ENCODE measurements at regions not wholly inside any gene's neighbourhood (a gene's known extent, or its start where the extent isn't known, plus 50 kb on each side); places are given as distances from the start of the nearest gene placed in this dataset.
"Not testable (repeated sequence)": the region's sequence is repeated elsewhere in the genome, so short reads cannot be mapped to it uniquely, and the experiment has no call there.

DNA sequence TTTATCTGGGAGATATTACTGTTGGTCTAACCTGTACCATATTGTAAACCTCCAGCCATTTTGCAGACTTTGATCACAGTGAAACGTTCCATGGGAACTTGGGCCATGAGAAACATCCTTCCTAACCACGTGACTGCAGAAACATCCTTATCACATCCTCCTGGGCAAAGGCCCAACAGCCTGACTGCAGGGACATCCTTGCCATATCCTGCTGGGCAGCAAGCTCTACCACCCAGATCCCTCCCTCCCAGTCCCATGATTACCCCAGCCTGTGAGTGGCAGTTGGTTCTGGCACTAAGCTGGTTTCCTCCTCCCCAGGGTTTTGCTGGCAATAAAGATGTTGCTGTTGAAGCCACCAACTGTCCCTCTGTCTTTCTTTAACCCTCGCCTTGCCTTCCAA lies 201.2 kb downstream of the POTEC start:
- DNase-seq (ENCODE audit: low read depth in 2 of 2, low spot score in 1 of 2) = not testable (repeated sequence)

DNA sequence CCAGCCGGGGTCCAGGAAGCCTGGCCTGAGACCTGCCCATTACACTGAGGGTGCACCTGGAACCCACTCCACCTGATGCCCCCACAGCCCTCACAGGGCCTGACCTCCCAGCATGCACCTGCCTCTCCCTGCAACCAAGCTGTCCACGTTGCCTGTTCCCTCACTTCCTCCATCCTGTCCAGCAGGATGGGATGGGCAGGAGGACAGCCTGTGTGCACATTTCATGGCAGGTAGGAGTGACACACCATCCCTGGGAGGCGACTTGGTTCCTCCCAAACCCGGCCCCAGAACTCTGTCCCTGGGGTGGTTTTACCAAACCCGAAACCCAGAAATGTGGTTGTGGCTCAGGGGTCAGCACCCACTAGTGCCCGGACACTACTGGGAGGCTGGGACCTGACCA lies 203.8 kb upstream of the ZNF519 start:
- not testable (repeated sequence) for DNase-seq (ENCODE audit: low read depth in 2 of 2, low spot score in 1 of 2)

GRCh38 chr18:14321217-14321616 lies 189.0 kb upstream of the ZNF519 start:
- not testable (repeated sequence) for DNase-seq (ENCODE audit: low read depth in 2 of 2, low spot score in 1 of 2)

GRCh38 chr18:14301255-14301654 lies 169.0 kb upstream of the ZNF519 start:
- not testable (repeated sequence) for DNase-seq (ENCODE audit: low read depth in 2 of 2, low spot score in 1 of 2)

DNA sequence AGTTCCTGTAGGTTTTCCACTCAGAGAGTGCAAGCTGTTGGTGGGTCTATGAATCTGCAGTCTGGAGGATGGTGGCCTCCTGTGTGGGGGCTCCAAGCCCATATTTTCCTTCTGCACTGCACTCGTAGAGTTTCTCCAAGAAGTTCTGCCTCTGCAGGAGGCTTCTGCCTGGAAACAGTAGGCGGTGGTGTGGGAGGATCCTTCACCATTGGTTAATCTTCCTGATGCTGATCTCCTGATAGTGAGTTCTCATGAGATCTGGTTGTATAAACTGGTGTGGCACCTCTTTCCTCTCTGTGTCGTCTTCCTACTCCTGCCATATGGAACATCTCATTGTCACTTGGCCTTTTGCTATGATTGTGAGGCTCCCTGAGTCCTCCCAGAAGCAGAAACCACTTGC lies 162.8 kb upstream of the ZNF519 start:
- not testable (repeated sequence) for DNase-seq (ENCODE audit: low read depth in 2 of 2, low spot score in 1 of 2)

- DNase-seq (ENCODE audit: low read depth in 2 of 2, low spot score in 1 of 2) = no peak
Measured at GRCh38 chr18:14285053-14285452, 152.8 kb upstream of the ZNF519 start.

GRCh38 chr18:14275391-14275790 lies 143.2 kb upstream of the ZNF519 start:
- DNase-seq (ENCODE audit: low read depth in 2 of 2, low spot score in 1 of 2) = not testable (repeated sequence)

DNA sequence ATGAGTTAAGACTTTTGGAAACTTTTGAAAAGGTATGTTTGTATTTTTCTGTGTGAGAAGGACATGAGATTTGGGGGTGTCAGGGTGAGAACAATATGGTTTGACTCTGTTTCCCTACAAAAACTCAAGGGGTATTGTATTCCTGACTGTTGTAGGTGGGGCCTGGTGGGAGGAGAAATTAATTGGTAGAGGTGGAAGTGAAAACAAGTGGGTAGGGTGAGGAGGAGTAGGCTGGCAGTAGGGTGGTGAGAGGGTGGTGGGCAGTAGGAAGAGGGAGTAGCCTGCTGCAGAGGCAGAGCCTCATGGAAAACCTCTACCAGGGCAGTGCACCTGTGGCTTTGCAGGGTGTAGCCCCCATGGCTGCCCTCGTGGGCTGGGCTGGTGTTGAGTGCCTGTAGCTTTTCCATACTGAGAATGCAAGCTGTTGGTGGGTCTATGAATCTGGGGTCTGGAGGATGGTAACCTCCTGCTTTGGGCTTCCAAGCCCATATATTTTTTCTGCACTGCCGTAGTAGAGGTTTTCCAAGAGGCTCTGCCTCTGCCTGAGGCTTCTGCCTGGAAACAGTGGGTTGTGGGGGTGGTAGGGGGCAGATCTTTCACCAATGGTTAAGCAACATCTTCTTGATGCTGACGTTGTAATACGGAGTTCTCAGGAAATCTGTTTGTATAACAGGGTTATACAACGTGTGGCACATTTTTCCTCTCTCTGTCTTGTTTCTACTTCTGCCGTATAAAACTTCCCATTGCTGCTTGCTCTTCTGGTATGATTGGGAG lies 133.6 kb upstream of the ZNF519 start:
- not testable (repeated sequence) for DNase-seq (ENCODE audit: low read depth in 2 of 2, low spot score in 1 of 2)

DNA sequence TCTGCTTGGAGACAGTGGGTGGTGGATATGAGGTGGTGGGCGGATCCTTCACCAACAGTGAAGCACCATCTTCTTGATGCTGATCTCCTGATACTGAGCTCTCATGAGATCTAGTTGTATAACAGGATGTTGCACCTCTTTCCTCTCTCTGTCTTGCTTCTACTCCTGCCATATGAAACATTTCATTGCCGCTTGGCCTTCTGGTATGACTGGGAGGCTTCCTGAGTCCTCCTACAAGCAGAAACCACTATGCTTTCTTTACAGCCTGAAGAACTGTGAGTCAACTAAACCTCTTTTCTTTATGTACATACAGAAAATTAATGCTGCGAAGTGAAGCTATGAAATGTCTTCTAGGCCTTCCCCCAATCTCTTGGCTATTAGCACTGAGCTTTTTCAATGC lies 130.6 kb upstream of the ZNF519 start:
- DNase-seq (ENCODE audit: low read depth in 2 of 2, low spot score in 1 of 2) = not testable (repeated sequence)

DNA sequence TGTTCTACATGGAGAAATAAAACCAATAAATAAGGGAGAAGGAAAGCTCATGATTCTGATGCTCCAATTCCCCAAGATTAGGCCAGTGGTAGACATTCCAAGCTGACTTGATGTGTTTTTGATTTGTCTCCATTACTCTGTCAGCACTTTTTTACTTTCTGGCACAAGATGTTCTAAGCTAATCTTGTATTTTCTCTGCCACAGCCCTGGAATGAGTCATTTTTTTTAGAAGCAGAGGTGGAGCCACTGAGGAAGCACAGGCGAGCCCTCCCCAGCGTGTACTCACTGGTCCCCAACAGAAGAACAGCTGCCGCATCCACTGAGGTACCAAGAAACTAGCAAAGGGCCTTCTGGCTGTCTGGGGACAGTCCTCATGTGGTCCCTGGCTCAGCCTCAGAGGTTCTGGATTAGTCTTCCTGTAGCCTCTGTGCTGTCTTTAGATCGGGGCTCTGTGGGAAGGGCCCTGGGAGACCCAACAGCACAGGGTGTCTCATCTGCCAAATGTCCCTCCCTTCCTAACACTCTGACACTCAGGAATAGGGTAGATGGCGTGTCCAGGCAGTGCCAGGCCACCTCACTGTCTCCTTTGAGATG lies 117.9 kb upstream of the ZNF519 start:
- not testable (repeated sequence) for DNase-seq (ENCODE audit: low read depth in 2 of 2, low spot score in 1 of 2)

- DNase-seq (ENCODE audit: low read depth in 2 of 2, low spot score in 1 of 2) = not testable (repeated sequence)
Measured at GRCh38 chr18:14239224-14239623, 107.0 kb upstream of the ZNF519 start.

GRCh38 chr18:14236356-14237048 lies 104.3 kb upstream of the ZNF519 start:
- DNase-seq (ENCODE audit: low read depth in 2 of 2, low spot score in 1 of 2) = not testable (repeated sequence)

GRCh38 chr18:14225286-14225679 lies 93.0 kb upstream of the ZNF519 start:
- DNase-seq (ENCODE audit: low read depth in 2 of 2, low spot score in 1 of 2) = not testable (repeated sequence)

GRCh38 chr18:14224551-14225285 lies 92.5 kb upstream of the ZNF519 start:
- DNase-seq (ENCODE audit: low read depth in 2 of 2, low spot score in 1 of 2) = not testable (repeated sequence)

GRCh38 chr18:14223919-14224318 lies 91.7 kb upstream of the ZNF519 start:
- DNase-seq (ENCODE audit: low read depth in 2 of 2, low spot score in 1 of 2) = not testable (repeated sequence)

DNA sequence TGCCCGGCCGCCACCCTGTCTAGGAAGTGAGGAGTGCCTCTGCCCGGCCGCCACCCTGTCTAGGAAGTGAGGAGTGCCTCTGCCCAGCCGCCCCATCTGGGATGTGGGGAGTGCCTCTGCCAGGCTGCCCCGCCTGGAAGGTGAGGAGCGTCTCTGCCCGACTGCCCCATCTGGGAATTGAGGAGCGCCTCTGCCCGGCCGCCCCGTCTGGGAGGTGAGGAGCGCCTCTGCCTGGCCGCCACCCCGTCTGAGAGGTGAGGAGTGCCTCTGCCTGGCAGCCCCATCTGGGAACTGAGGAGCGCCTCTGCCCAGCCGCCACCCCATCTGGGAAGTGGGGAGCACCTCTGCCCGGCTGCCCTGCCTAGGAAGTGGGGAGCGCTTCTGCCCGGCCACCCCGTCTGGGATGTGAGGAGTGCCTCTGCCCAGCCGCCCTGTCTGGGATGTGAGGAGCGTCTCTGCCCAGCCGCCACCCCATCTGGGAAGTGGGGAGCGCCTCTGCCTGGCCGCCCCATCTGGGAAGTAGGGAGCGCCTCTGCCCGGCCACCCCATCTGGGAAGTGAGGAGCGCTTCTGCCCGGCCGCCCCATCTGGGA lies 91.1 kb upstream of the ZNF519 start:
- DNase-seq (ENCODE audit: low read depth in 2 of 2, low spot score in 1 of 2) = not testable (repeated sequence)

GRCh38 chr18:14222354-14223221 lies 90.4 kb upstream of the ZNF519 start:
- not testable (repeated sequence) for DNase-seq (ENCODE audit: low read depth in 2 of 2, low spot score in 1 of 2)

DNA sequence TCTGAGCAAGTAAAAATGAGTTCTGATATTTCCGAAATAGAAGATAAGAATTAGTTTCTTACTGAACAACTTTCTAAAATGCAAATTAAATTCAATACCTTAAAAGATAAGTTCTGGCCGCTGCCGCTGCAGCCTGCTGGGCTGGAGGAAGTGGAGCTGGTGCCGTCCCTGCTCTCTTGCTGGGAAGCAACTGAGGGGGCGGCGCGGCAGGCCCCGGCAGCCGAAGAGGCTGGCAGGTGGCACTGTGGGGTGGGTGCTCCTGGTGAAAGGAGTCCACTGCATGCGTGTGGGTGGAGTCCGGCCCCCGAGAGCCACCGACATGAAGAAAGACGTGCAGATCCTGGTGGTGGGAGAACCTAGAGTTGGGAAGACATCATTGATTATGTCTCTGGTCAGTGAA lies 89.5 kb upstream of the ZNF519 start:
- DNase-seq (ENCODE audit: low read depth in 2 of 2, low spot score in 1 of 2) = no peak

DNA sequence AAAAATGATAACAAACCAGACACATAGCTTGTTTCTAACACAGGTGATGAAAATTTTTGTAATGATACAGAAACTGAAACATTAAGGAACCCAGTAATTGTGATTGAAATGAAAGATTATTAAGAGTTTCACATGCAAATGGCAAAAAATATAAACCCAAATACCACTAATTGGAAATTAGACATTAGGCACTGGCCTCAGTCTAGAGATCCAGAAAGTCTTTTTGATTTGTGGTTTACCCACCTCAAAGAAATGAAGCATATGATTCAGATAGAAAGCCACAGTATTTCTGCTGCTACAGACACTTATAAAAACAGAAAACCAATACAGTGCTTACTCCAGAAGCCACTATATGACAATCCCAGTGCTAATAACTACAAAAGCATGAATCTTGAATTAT lies 83.7 kb upstream of the ZNF519 start:
- not testable (repeated sequence) for DNase-seq (ENCODE audit: low read depth in 2 of 2, low spot score in 1 of 2)

GRCh38 chr18:14203424-14203823 lies 71.2 kb upstream of the ZNF519 start:
- not testable (repeated sequence) for DNase-seq (ENCODE audit: low read depth in 2 of 2, low spot score in 1 of 2)

Measured in stimulated activated CD8-positive, alpha-beta memory T cell treated with anti-CD3 and anti-CD28 coated beads, Interleukin-4, amount 100 ng/mL, for 1 hour (primary cell).